ENCODE measurements at regions not wholly inside any gene's neighbourhood (a gene's known extent, or its start where the extent isn't known, plus 50 kb on each side); places are given as distances from the start of the nearest gene placed in this dataset.

DNA sequence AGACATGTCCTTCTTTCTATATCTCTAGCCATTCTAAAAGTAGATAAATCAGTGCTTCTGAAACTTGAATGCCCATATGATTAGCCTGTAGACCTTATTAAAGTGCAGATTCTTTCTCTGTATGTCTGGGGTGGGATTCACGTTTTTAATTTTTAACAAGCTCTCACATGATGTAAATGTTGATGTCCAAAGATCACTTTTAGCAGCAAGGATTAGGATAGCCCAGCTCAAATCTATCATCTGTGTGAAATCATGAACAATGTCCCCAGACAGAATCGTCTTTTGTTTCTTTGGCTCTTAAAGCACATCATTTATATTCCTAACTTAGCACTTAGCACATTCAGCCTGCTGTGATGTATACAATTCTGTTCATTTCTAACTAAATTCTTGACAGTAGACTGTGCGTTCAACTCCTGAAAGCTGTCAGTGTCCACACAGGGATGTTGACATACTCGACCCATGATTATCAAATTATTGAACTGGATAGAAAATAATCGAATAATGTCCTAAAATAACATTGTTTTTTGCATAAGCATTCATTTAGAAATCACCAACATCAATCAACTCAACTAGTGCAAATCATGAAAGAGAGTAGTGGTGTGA is 102.1 kb upstream of the MLIP start:
- Histone ChIP-seq H3K27ac (ENCODE audit: low read depth in 1 of 2, low read length in 1 of 2) (no peak overlapping the region), H3K27me3 (ENCODE audit: control insufficient read depth in 3 of 3, insufficient read depth in 3 of 3, low read length in 2 of 3) (no peaks in the 10 kb centered on the region), H3K9ac (ENCODE audit: insufficient read depth in 1 of 2, low read length in 2 of 2) (no peak overlapping the region), H3K36me3 (ENCODE audit: control insufficient read depth in 4 of 4, insufficient read depth in 4 of 4, low read length in 4 of 4) (no peaks in the 10 kb centered on the region), H3K4me3 (no peak overlapping the region), H3K9me3 (ENCODE audit: control insufficient read depth in 4 of 4, insufficient read depth in 3 of 4, low read length in 3 of 4) (no peaks in the 10 kb centered on the region), H3K4me1 (ENCODE audit: control insufficient read depth in 5 of 5, insufficient read depth in 5 of 5, low read length in 5 of 5) (peaks cover 0 to 9% (median 0%) of the 10 kb centered on the region in 5 donors)
- 78 to 88% methylated on average over 5 of the region's 5 CpGs for WGBS, 2 donors
- TF ChIP-seq CTCF (IDR thresholded peaks at IDR 0.05; ENCODE audit: control extremely low read depth, extremely low read depth) = no peak
- no peak for DNase-seq
- no peak for ATAC-seq (ENCODE audit: insufficient read depth, low FRiP score)

GRCh38 chr6:54010340-54011276 is 100.6 kb upstream of the MLIP start:
- WGBS, 2 donors = 56 to 73% methylated on average over 7 of the region's 7 CpGs
- Histone ChIP-seq H3K4me1 (ENCODE audit: control insufficient read depth in 5 of 5, insufficient read depth in 5 of 5, low read length in 5 of 5) (peaks cover 0 to 9% (median 0%) of the 10 kb centered on the region in 5 donors), H3K4me3 (no peak overlapping the region), H3K36me3 (ENCODE audit: control insufficient read depth in 4 of 4, insufficient read depth in 4 of 4, low read length in 4 of 4) (no peaks in the 10 kb centered on the region), H3K27me3 (ENCODE audit: control insufficient read depth in 3 of 3, insufficient read depth in 3 of 3, low read length in 2 of 3) (no peaks in the 10 kb centered on the region), H3K9ac (ENCODE audit: insufficient read depth in 1 of 2, low read length in 2 of 2) (no peak overlapping the region), H3K27ac (ENCODE audit: low read depth in 1 of 2, low read length in 1 of 2) (peak overlapping the region in 1 of 2 donors; percentile 24), H3K9me3 (ENCODE audit: control insufficient read depth in 4 of 4, insufficient read depth in 3 of 4, low read length in 3 of 4) (no peaks in the 10 kb centered on the region)
- TF ChIP-seq CTCF (IDR thresholded peaks at IDR 0.05; ENCODE audit: control extremely low read depth, extremely low read depth) = no peak
- no peak for ATAC-seq (ENCODE audit: insufficient read depth, low FRiP score)
- no peak for DNase-seq

DNA sequence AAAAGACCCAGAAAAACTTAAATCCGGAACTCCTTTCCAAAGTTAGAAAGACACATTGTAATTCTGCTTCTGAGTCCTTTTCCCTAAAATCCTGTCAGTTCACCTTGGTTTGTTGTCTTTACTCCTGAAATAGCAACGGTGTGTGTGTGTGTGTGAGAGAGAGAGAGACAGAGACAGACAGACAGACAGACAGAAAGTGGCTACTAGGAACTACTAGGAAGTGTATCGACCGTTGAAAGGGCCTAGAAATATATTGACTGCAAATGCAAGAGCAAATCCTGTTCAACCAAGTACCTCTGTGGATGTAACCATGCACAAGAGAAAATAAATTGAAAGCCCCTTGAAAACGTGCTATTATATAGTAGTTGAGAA is 100.0 kb upstream of the MLIP start:
- peak overlapping the region in 1 of 2 donors; percentile 24 for H3K27ac ChIP-seq (ENCODE audit: low read depth in 1 of 2, low read length in 1 of 2)
- TF ChIP-seq CTCF (IDR thresholded peaks at IDR 0.05; ENCODE audit: control extremely low read depth, extremely low read depth) = no peak
- no peaks in the 10 kb centered on the region for H3K36me3 ChIP-seq (ENCODE audit: control insufficient read depth in 4 of 4, insufficient read depth in 4 of 4, low read length in 4 of 4)
- no peaks in the 10 kb centered on the region for H3K27me3 ChIP-seq (ENCODE audit: control insufficient read depth in 3 of 3, insufficient read depth in 3 of 3, low read length in 2 of 3)
- H3K9me3 ChIP-seq (ENCODE audit: control insufficient read depth in 4 of 4, insufficient read depth in 3 of 4, low read length in 3 of 4) = no peaks in the 10 kb centered on the region
- no peak overlapping the region for H3K9ac ChIP-seq (ENCODE audit: insufficient read depth in 1 of 2, low read length in 2 of 2)
- DNase-seq (no peak), ATAC-seq (ENCODE audit: insufficient read depth, low FRiP score) (no peak)
- H3K4me1 ChIP-seq (ENCODE audit: control insufficient read depth in 5 of 5, insufficient read depth in 5 of 5, low read length in 5 of 5) = peaks cover 0 to 9% (median 0%) of the 10 kb centered on the region in 5 donors
- WGBS, 2 donors = 52 to 68% methylated on average over 5 of the region's 5 CpGs
- no peak overlapping the region for H3K4me3 ChIP-seq

All from lung (tissue), 11 donors.